H9 (cell line): ENCODE measurements at regions not wholly inside any gene's neighbourhood (a gene's known extent, or its start where the extent isn't known, plus 50 kb on each side); places are given as distances from the start of the nearest gene placed in this dataset.

Experiments used
- DNase-seq: peaks from one replicate; pipeline ENCODE4 v3.0.0-alpha.2; 2017
- H2AFZ ChIP-seq: one replicate; pipeline ENCODE4 v1.6.1; 2013; ENCODE audit warnings: mild to moderate bottlenecking, low read length, control low read depth, moderate library complexity
- H2AK5ac ChIP-seq: 2 replicates; pipeline ENCODE4 v1.6.1; 2013; ENCODE audit warnings: low read length, control low read depth, mixed read lengths; ENCODE audit not compliant: insufficient read length
- H2BK120ac ChIP-seq: one replicate; pipeline ENCODE4 v1.6.1; 2013; ENCODE audit warnings: low read depth, mild to moderate bottlenecking, low read length, control low read depth, inconsistent platforms; ENCODE audit not compliant: poor library complexity, severe bottlenecking
- H2BK12ac ChIP-seq: 2 replicates; pipeline ENCODE4 v1.6.1; 2013; ENCODE audit warnings: low read length, control low read depth, mixed read lengths, low read depth; ENCODE audit not compliant: insufficient read length
- H2BK15ac ChIP-seq: 2 replicates; pipeline ENCODE4 v1.6.1; 2013; ENCODE audit warnings: low read depth, low read length, control low read depth
- H2BK20ac ChIP-seq: one replicate; pipeline ENCODE4 v1.6.1; 2013; ENCODE audit warnings: low read depth, mild to moderate bottlenecking, low read length, control low read depth, inconsistent platforms; ENCODE audit not compliant: poor library complexity, severe bottlenecking
- H2BK5ac ChIP-seq: 2 replicates; pipeline ENCODE4 v1.6.1; 2013; ENCODE audit warnings: low read length, control low read depth, mixed read lengths; ENCODE audit not compliant: insufficient read length
- H3K14ac ChIP-seq: 2 replicates; pipeline ENCODE4 v1.6.1; 2013; ENCODE audit warnings: low read length, control low read depth; ENCODE audit not compliant: insufficient read depth
- H3K18ac ChIP-seq: 2 replicates; pipeline ENCODE4 v1.6.1; 2013; ENCODE audit warnings: low read depth, mild to moderate bottlenecking, mixed read lengths, low read length, control low read depth; ENCODE audit not compliant: insufficient read length
- H3K23ac ChIP-seq: 2 replicates; pipeline ENCODE4 v1.6.1; 2013; ENCODE audit warnings: low read length, control low read depth, mixed read lengths, low read depth; ENCODE audit not compliant: insufficient read length
- H3K23me2 ChIP-seq: 2 replicates; pipeline ENCODE4 v1.6.1; 2013; ENCODE audit warnings: low read depth, mild to moderate bottlenecking, mixed read lengths, low read length, control low read depth; ENCODE audit not compliant: insufficient read length, poor library complexity, severe bottlenecking
- H3K27ac ChIP-seq: 2 replicates; pipeline ENCODE4 v1.5.1; 2013; ENCODE audit warnings: low read length, control low read depth, mixed read lengths, low read depth; ENCODE audit not compliant: insufficient read length
- H3K27me3 ChIP-seq: 2 replicates; pipeline ENCODE4 v1.6.1; 2013; ENCODE audit warnings: low read length, control low read depth, inconsistent platforms; ENCODE audit not compliant: insufficient read depth
- H3K4ac ChIP-seq: 2 replicates; pipeline ENCODE4 v1.6.1; 2013; ENCODE audit warnings: low read depth, mild to moderate bottlenecking, control low read depth, inconsistent platforms, low read length, moderate library complexity
- H3K4me1 ChIP-seq: 2 replicates; pipeline ENCODE4 v1.6.1; 2013; ENCODE audit warnings: low read length, control low read depth, inconsistent platforms; ENCODE audit not compliant: insufficient read depth
- H3K4me2 ChIP-seq: 2 replicates; pipeline ENCODE4 v1.6.1; 2013; ENCODE audit warnings: low read length, control low read depth, mixed read lengths; ENCODE audit not compliant: insufficient read length, insufficient read depth
- H3K56ac ChIP-seq: 2 replicates; pipeline ENCODE4 v1.6.1; 2013; ENCODE audit warnings: low read depth, mild to moderate bottlenecking, mixed read lengths, low read length, control low read depth; ENCODE audit not compliant: insufficient read length
- H3K79me1 ChIP-seq: 2 replicates; pipeline ENCODE4 v1.6.1; 2013; ENCODE audit warnings: low read depth, mild to moderate bottlenecking, moderate library complexity, low read length, control low read depth, inconsistent platforms; ENCODE audit not compliant: insufficient read depth, poor library complexity, severe bottlenecking
- H3K79me2 ChIP-seq: 2 replicates; pipeline ENCODE4 v1.6.1; 2013; ENCODE audit warnings: low read length, control low read depth, inconsistent platforms; ENCODE audit not compliant: insufficient read depth
- H3K9ac ChIP-seq: 2 replicates; pipeline ENCODE4 v1.6.1; 2013; ENCODE audit warnings: low read length, control low read depth, mixed read lengths; ENCODE audit not compliant: insufficient read length; ENCODE audit errors: extremely low read depth
- H3K9me3 ChIP-seq: one replicate; pipeline ENCODE4 v1.6.1; 2013; ENCODE audit warnings: low read depth, low read length, inconsistent platforms; ENCODE audit not compliant: control insufficient read depth
- H3T11ph ChIP-seq: one replicate; pipeline ENCODE4 v1.6.1; 2013; ENCODE audit warnings: mild to moderate bottlenecking, low read length, control low read depth, inconsistent platforms
- H4K20me1 ChIP-seq: one replicate; pipeline ENCODE4 v1.6.1; 2013; ENCODE audit not compliant: control insufficient read depth, insufficient read length, insufficient read depth
- H4K5ac ChIP-seq: 2 replicates; pipeline ENCODE4 v1.6.1; 2013; ENCODE audit warnings: low read depth, mild to moderate bottlenecking, mixed read lengths, low read length, control low read depth; ENCODE audit not compliant: insufficient read length
- H4K8ac ChIP-seq: replicated peaks from 2 replicates; pipeline ENCODE4 v1.6.1; 2013; ENCODE audit warnings: low read length, control low read depth, mixed read lengths, low read depth; ENCODE audit not compliant: insufficient read length
- H4K91ac ChIP-seq: 2 replicates; pipeline ENCODE4 v1.6.1; 2013; ENCODE audit warnings: low read depth, mild to moderate bottlenecking, moderate library complexity, mixed read lengths, low read length, control low read depth; ENCODE audit not compliant: insufficient read length
- H3K27ac Mint-ChIP-seq, 3 experiments: 2 replicates in 2 of 3; 3 replicates in 1 of 3; pipeline ENCODE4 v1.8.0; 2020 to 2021; ENCODE audit warnings: mixed read lengths in 3 of 3, mild to moderate bottlenecking in 1 of 3, moderate library complexity in 1 of 3
- H3K27me3 Mint-ChIP-seq: 2 replicates; pipeline ENCODE4 v1.8.0; 2021; ENCODE audit warnings: low read depth, mild to moderate bottlenecking, moderate library complexity, mixed read lengths
- H3K36me3 Mint-ChIP-seq, 3 experiments: 2 replicates in 2 of 3; 3 replicates in 1 of 3; pipeline ENCODE4 v1.8.0; 2020 to 2021; ENCODE audit warnings: low read depth in 3 of 3, mixed read lengths in 3 of 3; ENCODE audit not compliant: insufficient read depth in 1 of 3
- H3K4me1 Mint-ChIP-seq, 2 experiments: 2 replicates each; pipeline ENCODE4 v1.8.0; 2020; ENCODE audit warnings: mixed read lengths in 2 of 2
- H3K4me3 Mint-ChIP-seq, 2 experiments: 2 replicates in 1 of 2; 3 replicates in 1 of 2; pipeline ENCODE4 v1.8.0; 2020 to 2021; ENCODE audit warnings: mild to moderate bottlenecking in 2 of 2, mixed read lengths in 2 of 2, moderate library complexity in 1 of 2
- H3K9me3 Mint-ChIP-seq, 2 experiments: 2 replicates in 1 of 2; 3 replicates in 1 of 2; pipeline ENCODE4 v1.8.0; 2020; ENCODE audit warnings: mild to moderate bottlenecking in 2 of 2, mixed read lengths in 2 of 2, moderate library complexity in 1 of 2
- CTCF ChIP-seq: fragments of 200-600 bp; sonication (generic); conservative IDR thresholded peaks from 3 replicates; pipeline ENCODE4 v1.8.0; 2021; ENCODE audit warnings: antibody characterized with exemption, mild to moderate bottlenecking
- WGBS: extraction: QIAGEN DNeasy Blood & Tissue Kit; methylation state at CpG from one replicate; pipeline ENCODE4 v1.1.7; 2013; ENCODE audit warnings: missing lambda C conversion rate, low lambda C conversion rate, mixed read lengths; ENCODE audit not compliant: insufficient read length; ENCODE audit errors: extremely low coverage; 5-methylcytosine and 5-hydroxymethylcytosine counted together

- Histone ChIP-seq H3K18ac (no peak overlapping the region), H4K8ac (no peak overlapping the region), H2BK120ac (no peak overlapping the region), H3K79me1 (no peaks in the 10 kb centered on the region), H3K23ac (no peak overlapping the region), H3K4ac (no peak overlapping the region), H2BK5ac (no peak overlapping the region), H3K27me3 (no peaks in the 10 kb centered on the region), H4K91ac (no peak overlapping the region), H2AFZ (no peak overlapping the region), H3K27ac (no peak overlapping the region), H2AK5ac (no peak overlapping the region), H3K9ac (no peak overlapping the region), H3K23me2 (no peaks in the 10 kb centered on the region), H4K5ac (no peak overlapping the region), H3K56ac (no peak overlapping the region), H3K4me2 (no peak overlapping the region), H2BK20ac (no peak overlapping the region), H3T11ph (no peak overlapping the region), H3K79me2 (no peaks in the 10 kb centered on the region), H3K9me3 (no peaks in the 10 kb centered on the region), H4K20me1 (no peaks in the 10 kb centered on the region), H2BK12ac (no peak overlapping the region), H3K4me1 (no peaks in the 10 kb centered on the region), H2BK15ac (no peak overlapping the region), H3K14ac (no peak overlapping the region)
- no CpG with 5 or more reads among the region's 1 CpG for WGBS
- no peaks in the 10 kb centered on the region for H3K36me3 Mint-ChIP-seq
- H3K9me3 Mint-ChIP-seq: peaks cover 0 to 7% of the 10 kb centered on the region in 2 experiments; a peak in 4 of 5 replicates
- H3K27me3 Mint-ChIP-seq: peaks cover 12% of the 10 kb centered on the region
- no peaks in the 10 kb centered on the region for H3K4me1 Mint-ChIP-seq
- TF ChIP-seq CTCF: no peak
- no peak overlapping the region for H3K4me3 Mint-ChIP-seq
- no peak overlapping the region for H3K27ac Mint-ChIP-seq
- no peak for DNase-seq
Observed at GRCh38 chr14:100962494-100962893, 59.0 kb upstream of the RTL1 start.
